ENCODE measurements at regions not wholly inside any gene's neighbourhood (a gene's known extent, or its start where the extent isn't known, plus 50 kb on each side); places are given as distances from the start of the nearest gene placed in this dataset.

- TF ChIP-seq CTCF (IDR thresholded peaks at IDR 0.05; ENCODE audit: extremely low read depth in 1 of 2, insufficient read depth in 1 of 2, low read depth in 1 of 2, low read length in 2 of 2) (no peak), POLR2A (IDR thresholded peaks at IDR 0.05; ENCODE audit: low read depth, low read length) (no peak), MAX (IDR thresholded peaks at IDR 0.05; ENCODE audit: insufficient read depth, insufficient read length) (no peak), EZH2 (IDR thresholded peaks at IDR 0.05; ENCODE audit: borderline replicate concordance, low read depth, low read length, severe bottlenecking) (no peak), POLR2AphosphoS5 (IDR thresholded peaks at IDR 0.05; ENCODE audit: insufficient read depth, low read depth, low read length) (no peak), FOS (IDR thresholded peaks at IDR 0.05; ENCODE audit: borderline replicate concordance, insufficient read depth, low read length) (no peak), MYC (IDR thresholded peaks at IDR 0.05; ENCODE audit: low read depth, low read length) (no peak), GATA2 (IDR thresholded peaks at IDR 0.05; ENCODE audit: insufficient read depth, insufficient read length, low read depth, low read length) (no peak), JUN (IDR thresholded peaks at IDR 0.05; ENCODE audit: borderline replicate concordance, insufficient read depth, insufficient read length, low read depth) (no peak)
These were observed 763.6 kb upstream of the EEF2KMT start for GRCh38 chr16:5861241-5861640.
